GM19467 (cell line): ENCODE measurements at regions not wholly inside any gene's neighbourhood (a gene's known extent, or its start where the extent isn't known, plus 50 kb on each side); places are given as distances from the start of the nearest gene placed in this dataset.

ENCODE experiments used
- ATAC-seq: cut with Tn5 transposase; IDR thresholded peaks from one replicate; pipeline ENCODE4 v1.9.1; 2021; ENCODE audit warnings: mild to moderate bottlenecking, moderate library complexity; ENCODE audit not compliant: unreplicated experiment

GRCh38 chr12:27382924-27383323 is 50.3 kb downstream of the BMAL2 start:
- no peak for ATAC-seq

DNA sequence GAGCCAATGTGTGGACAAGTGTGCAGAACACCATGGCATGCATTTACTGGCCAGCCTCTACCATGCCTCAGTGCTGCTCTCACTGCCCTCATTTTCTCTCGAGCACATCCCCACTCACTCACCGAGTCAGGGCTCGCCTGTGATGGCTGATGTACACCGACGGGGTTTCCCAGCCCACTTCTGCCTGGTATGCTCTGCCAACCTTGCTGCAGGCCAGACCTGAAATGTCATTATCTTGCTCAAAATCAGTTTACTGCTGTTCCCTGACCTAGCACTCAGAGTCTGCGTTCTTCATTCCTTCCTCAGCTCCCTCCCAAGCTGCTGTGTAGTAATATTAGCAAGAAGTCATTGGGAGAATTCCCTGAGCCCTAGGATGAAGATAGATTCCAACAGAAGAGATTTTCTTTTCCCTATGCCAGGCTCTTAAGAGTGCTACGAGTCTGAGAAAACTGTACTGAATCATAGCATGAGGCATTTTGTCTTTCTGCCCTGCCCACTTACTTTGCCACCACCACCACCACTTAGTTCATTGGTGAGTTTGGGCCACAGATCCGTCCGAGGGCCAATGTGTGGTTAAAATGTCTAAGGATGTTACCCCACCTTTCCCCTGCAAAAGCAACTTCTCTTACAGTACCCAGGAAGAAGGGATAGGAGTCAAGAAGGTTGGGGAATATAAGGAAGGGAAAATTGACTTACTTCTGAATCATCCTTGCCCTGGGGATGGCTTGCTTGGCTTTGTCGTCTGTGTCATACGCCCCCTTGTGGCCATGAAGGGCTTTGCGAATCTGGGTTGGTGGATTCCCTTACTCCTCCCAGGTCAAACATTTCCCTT is 51.0 kb downstream of the BMAL2 start:
- ATAC-seq: peak; percentile 44

DNA sequence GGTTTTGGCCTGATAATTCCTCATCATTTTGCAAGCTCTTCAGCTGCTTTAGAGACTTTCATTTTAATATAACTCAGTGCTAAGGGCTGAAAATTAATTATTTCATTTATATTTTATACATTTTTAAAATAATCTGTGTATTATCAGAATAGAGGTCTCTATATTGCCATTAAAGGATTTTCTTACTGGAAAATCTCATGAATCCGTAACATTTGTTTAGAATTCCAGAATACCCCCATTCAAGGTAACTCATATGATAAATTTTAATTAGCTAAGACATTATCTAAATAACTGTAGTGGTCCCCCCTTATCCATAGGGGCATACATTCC is 51.6 kb downstream of the BMAL2 start:
- no peak for ATAC-seq

DNA sequence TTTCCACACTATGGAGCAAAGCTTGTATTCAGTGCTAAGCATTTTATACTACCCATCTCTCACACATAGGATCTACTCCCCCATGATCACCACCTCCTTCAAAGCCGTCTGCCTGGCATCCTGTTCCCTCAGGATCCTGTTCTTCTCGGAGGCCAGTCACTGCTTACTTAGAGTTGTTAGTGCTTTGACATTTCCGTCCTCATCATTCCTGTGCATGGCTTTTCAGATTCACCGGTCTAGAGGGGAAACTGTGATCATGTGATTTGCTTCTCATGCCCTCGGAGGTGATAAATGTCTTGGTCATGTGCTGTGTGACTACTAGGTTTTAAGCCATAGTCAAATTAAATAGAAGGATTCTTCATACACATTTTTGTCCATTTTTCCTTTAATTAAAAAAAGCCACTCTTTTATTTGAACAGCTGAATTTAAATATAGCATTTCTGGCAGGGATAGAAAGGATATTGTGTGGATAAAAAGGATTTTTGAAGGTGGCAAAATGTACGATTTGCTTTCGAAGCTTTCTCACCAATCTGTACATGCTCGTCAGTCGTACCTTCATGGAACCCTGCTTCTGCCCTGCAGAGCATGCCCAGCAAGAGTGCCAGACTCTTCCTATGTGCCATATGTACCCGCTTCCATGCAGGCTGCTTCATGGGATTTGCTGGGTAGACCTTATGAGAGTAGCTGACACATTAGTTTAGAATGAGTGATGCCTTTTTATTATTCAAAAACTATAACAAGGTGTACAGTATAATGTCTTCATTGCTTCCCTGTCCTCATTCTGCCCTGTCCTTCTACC is 53.3 kb downstream of the BMAL2 start:
- ATAC-seq: no peak

GRCh38 chr12:27387473-27387872 is 54.8 kb downstream of the BMAL2 start:
- ATAC-seq: no peak

- no peak for ATAC-seq
These were observed 56.0 kb downstream of the BMAL2 start for GRCh38 chr12:27388650-27389049.

GRCh38 chr12:27394676-27395075 is 51.9 kb upstream of the SMCO2 start:
- ATAC-seq: no peak

DNA sequence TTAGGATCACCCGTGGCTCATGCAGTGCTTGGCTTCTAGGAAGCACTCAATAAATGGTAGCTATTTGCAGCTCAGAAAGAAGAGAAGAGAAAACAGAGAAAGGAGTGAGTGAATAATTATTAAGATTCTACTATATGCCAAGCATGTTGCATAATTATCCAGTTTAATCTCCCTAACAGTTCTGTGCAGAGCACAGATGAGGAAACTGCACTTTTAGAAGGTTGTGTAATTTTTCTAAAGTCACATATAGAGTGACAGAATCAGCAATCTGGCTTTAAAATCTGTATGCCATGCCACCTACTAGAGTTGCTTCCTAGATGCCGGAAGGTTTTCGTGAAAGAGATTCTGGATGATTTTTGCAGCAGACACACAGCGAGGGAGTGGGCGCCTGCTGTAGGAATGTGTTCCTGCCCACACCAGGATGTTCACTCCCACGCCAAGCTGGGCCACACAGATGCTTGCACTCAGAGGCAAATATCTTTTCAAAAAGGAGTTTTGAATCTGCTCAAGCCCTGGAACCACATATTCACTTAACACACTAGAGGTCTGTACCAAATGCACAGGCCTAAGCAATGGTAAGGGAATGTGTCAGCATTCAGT is 50.2 kb upstream of the SMCO2 start:
- no peak for ATAC-seq
